G401.6 (cell line): ENCODE measurements at regions not wholly inside any gene's neighbourhood (a gene's known extent, or its start where the extent isn't known, plus 50 kb on each side); places are given as distances from the start of the nearest gene placed in this dataset.

Source experiments
- FAIRE-seq: peaks from 2 replicates; lab custom pipeline; 2012; peaks lifted over from hg19 to GRCh38; lab: Jason Lieb, UNC

- no peak for FAIRE-seq
Measured at GRCh38 chr20:52727740-52728456, 244.3 kb upstream of the TSHZ2 start.

GRCh38 chr20:52724541-52724940 lies 247.6 kb upstream of the TSHZ2 start:
- FAIRE-seq: no peak

GRCh38 chr20:52722926-52723688 lies 249.1 kb upstream of the TSHZ2 start:
- no peak for FAIRE-seq

DNA sequence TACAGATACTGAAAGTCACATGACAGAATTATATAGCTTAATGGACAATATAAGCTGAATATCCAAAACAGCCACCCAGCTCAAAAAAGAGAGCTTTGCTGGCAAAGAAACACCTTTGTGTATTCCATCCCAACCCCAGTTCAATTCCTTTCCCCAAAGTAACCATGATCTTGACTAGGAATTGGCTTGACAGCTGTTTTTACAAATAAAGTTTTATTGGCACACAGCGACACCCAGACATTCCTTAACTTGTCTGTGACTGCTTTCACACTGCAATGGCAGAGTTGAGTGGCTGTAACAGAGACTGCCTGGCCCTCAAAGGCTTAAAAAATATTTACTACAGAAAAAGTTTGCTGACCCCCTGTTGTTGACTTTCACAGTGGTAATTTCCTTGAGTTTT lies 264.0 kb upstream of the TSHZ2 start:
- no peak for FAIRE-seq

DNA sequence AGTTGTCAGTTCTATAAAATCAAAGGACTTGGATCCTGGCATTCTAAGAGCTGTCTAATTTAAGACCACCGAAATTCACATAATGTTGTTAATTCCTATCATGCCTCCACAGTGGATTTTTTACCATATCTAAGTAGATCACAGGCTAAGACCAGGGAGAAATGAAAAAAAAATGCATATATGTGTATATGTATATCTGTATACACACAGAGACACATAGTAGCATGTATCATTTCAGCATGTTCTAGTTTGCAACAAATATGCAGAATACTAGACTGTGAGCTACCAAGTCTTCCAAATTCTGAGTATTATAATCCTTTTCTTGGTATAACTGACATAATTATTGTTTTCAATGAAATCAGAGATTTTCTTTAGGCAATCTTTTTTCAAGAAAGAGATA lies 267.6 kb upstream of the TSHZ2 start:
- FAIRE-seq: no peak

DNA sequence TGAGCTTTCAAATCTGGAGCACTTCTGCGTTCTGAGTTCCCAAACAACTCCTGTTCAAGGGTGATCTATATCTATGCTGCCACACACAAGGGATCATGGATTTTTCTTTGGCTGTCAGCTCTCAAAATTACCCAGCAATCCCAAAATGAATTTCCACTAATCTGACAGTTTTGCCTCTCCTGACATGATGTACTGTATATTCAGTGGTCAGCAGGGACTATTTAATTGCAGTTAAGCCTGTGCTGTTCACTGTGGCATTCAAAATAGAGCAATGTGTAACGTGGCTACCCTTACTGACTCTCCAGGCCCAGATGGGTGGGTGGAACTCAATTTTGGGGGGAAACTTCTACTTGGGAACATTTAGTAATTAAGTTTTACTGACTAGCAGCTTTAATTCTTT lies 283.8 kb upstream of the TSHZ2 start:
- no peak for FAIRE-seq

- no peak for FAIRE-seq
Measured at GRCh38 chr20:52684905-52685304, 287.3 kb upstream of the TSHZ2 start.

- FAIRE-seq: no peak
Measured at GRCh38 chr20:52684176-52684575, 288.0 kb upstream of the TSHZ2 start.

DNA sequence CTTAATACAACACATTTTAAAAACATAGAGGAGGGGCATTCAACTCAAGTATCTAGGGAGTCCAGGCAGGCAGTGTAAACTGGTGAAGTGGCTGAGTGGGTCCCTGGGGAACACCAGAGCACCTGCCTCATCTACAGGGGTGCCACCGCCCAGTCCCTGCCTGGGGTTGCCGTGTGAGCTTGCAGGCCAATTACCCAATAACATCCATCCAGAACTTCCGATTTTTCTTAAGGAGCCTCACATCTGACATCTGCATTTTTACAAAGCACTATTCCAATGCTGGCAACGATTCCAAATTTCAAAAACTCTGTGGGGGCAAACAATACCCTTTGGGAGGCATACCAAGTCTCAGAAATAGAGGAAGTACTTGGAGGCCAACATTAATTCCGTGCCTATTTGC lies 288.4 kb upstream of the TSHZ2 start:
- FAIRE-seq: no peak

DNA sequence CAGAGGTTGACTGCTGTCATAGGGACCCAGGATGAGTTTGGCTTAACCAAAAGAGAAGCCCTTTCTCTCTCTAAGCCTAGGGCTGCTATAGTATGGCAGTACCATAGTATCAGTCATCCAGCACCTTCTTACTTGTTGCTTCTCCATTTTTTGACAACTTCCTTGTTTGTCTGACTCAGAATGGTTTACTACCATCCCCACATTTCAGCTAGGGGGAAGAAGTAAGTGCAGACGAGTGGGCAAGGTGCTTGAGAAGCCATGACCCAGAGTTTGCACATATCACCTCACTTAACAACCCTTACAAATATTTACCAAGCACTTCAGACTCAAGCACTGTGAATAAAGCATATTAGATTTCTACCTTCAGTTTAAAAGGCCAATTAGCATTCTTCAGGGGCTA lies 289.9 kb upstream of the TSHZ2 start:
- no peak for FAIRE-seq

DNA sequence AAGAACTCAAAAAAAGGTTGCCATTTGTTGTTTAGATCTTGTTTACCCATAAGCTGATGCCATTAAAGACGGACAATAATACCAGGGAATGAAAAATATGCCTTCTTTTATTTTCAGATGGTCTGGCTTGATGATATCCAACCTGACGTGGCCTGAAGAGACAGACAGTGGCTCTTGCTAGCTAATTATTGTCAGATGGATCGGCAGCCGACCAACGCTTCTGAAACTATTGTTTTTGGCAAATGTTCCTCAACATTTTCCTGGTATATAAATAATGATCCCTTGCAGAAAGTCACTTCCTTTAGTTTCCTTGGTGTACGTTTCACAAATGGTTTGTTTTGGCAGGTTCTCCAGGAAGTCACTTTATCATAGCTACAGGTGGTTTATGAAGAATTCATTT lies 290.9 kb upstream of the TSHZ2 start:
- FAIRE-seq: no peak

GRCh38 chr20:52677216-52677615 lies 294.9 kb upstream of the TSHZ2 start:
- no peak for FAIRE-seq

- no peak for FAIRE-seq
Measured at GRCh38 chr20:52676283-52676995, 295.7 kb upstream of the TSHZ2 start.

- no peak for FAIRE-seq
Measured at GRCh38 chr20:52675375-52675774, 296.8 kb upstream of the TSHZ2 start.

DNA sequence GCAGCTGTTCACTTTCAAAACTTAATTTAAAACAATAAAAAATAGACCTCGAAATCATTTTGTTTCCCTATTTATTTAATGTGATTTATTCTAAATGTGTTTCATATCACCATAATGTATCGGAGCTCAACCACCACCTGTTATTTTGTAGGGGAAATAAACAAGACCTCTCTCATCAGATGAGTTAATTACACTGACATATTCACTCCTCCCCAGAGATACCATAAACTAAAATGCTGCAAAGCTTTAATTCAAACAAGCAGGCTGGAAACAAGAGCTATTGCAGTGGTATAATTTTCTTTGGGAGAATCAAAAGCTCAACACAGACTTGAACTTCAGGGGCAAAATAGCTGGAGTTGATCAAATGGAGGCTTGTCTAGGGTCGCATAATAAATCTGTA lies 303.5 kb upstream of the TSHZ2 start:
- FAIRE-seq: no peak

- no peak for FAIRE-seq
Measured at GRCh38 chr20:52667358-52667757, 304.8 kb upstream of the TSHZ2 start.

DNA sequence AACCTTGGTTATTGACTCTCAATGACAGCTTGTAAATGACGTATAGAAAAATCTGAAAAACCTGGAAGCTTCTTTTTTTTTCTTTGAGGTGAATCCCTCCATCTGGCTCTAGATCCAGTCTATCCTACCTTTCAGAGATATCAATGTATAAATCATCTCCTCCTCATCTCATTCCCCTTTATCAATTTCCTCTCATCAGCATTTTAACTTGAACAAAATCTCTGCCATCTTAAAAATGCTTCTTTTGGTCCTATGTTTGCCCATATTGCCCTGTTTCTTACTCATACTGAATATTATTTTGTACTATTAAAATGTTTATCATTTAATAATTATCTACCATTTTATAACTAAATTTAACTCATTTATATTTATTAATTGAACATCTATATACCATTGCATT lies 306.7 kb upstream of the TSHZ2 start:
- no peak for FAIRE-seq

- FAIRE-seq: no peak
Measured at GRCh38 chr20:52655395-52655794, 316.8 kb upstream of the TSHZ2 start.

DNA sequence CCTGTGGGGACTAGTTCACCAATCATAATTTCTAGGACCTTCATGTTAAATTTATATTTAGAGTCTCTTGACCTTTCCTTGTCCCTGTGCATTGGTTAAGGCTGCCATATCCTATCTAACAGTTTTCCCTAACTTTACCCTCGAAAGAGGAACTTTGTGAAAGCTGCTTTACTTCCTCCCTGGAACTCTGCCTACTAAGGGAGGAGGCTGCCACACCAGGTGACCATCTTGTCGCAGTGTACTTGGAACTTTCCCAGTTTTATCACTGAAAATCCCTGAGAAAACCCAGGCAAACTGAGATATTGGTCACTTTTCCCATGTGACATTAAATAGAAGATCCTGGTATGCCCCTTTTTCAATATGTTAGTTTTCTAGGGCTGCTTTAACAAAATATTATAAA lies 317.6 kb upstream of the TSHZ2 start:
- FAIRE-seq: no peak

DNA sequence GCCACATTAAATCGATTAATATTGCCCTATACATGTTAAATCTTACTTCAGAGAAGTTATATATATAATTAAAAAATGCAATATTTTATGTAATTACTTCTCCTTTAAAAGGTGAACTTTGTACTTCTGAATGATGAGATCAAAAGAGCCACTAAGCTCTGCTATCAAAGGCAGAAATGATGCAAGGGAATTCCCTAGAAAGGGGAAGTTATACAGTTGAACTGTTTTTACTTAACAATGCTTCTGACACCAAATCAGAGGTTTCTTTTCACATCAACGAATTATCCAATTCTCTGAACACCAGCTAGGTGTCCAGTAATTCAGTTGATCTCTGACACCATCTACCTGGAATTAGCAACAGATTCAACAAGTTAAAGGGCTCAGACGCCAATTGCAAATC lies 319.9 kb upstream of the TSHZ2 start:
- FAIRE-seq: no peak

GRCh38 chr20:52649727-52650126 lies 322.4 kb upstream of the TSHZ2 start:
- no peak for FAIRE-seq

DNA sequence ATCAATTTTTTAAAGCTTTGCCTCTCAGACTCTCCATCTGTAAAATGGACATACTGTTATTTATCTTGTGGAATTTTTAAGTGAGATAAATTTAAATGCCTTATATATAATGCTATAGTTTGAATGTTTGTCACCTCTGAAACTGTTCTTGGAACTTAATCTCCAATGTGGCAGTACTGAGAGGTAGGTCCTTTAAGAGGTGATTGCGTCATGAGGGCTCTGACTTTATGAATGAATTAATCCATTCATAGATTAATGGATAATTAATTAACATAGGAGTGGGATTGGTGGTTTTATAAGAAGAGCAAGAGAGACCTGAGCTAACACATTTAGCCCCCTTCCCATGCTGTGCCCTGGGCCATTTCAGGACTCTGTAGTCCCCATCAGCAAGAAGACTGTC lies 326.3 kb upstream of the TSHZ2 start:
- no peak for FAIRE-seq

DNA sequence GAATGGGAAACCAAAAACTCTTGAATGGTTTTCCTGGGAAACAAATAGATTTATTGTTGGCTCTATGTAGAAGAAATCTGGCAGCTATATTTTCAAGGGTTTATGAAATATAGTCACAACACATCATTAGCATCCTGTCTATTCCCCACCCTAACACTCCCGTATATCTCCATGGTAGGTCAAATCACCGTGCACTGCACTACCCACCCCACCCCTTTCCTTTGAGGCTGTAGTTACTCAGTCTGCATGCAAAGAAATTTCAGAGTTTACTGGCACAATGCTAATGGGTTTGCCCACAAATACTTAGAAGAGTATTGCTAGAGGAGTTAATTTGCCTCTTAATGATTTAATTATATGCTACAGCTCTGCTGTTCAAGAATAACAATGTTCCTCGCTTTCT lies 329.1 kb upstream of the TSHZ2 start:
- FAIRE-seq: no peak
